K562 (cell line): ENCODE measurements at regions not wholly inside any gene's neighbourhood (a gene's known extent, or its start where the extent isn't known, plus 50 kb on each side); places are given as distances from the start of the nearest gene placed in this dataset.
A peak's percentile ranks its signal among the peaks of the same experiment; 100 is the strongest.

Source experiments
- BCLAF1 ChIP-seq, 2 experiments: fragments of 450-650 bp in 1 of 2; IDR thresholded peaks; 2 replicates each; pipeline ENCODE4 v1.6.1; 2011 to 2017; ENCODE audit warnings: low read depth in 2 of 2, antibody characterized with exemption in 1 of 2, borderline replicate concordance in 1 of 2, low read length in 1 of 2, mild to moderate bottlenecking in 1 of 2, mixed read lengths in 1 of 2; ENCODE audit not compliant: control insufficient read depth in 1 of 2
- BMI1 ChIP-seq: fragments of 150-350 bp; IDR thresholded peaks from 2 replicates; pipeline ENCODE4 v1.6.1; 2014; ENCODE audit warnings: low read length
- CTCFL ChIP-seq: IDR thresholded peaks from 2 replicates; pipeline ENCODE4 v1.6.1; 2011; ENCODE audit warnings: borderline replicate concordance, low read depth, mild to moderate bottlenecking, moderate library complexity, low read length; ENCODE audit not compliant: insufficient read depth, poor library complexity, severe bottlenecking
- GABPA ChIP-seq: fragments of 200-800 bp; sonication (Bioruptor generic); conservative IDR thresholded peaks from 2 replicates; pipeline ENCODE4 v1.6.1; 2016; ENCODE audit warnings: low read depth, missing genetic modification characterization, missing compliant biosample characterization
- GTF3C2 ChIP-seq: IDR thresholded peaks from 3 replicates; pipeline ENCODE4 v1.6.1; 2011; ENCODE audit warnings: borderline replicate concordance, mild to moderate bottlenecking, moderate library complexity; ENCODE audit not compliant: insufficient read length; ENCODE audit errors: extremely low read depth
- KDM5B ChIP-seq: fragments of 200-600 bp; sonication (generic); IDR thresholded peaks from 2 replicates; pipeline ENCODE4 v1.6.1; 2012; ENCODE audit warnings: low read depth, mild to moderate bottlenecking, moderate library complexity, low read length, control low read depth, inconsistent platforms; ENCODE audit not compliant: insufficient replicate concordance
- NCOA2 ChIP-seq, 2 experiments: fragments of 450-650 bp; IDR thresholded peaks; 2 replicates each; pipeline ENCODE4 v1.6.1; 2018; ENCODE audit warnings: mild to moderate bottlenecking in 2 of 2, moderate library complexity in 1 of 2; ENCODE audit not compliant: partially characterized antibody in 2 of 2
- U2AF1 ChIP-seq: fragments of 200-400 bp; formaldehyde crosslinking; optimal IDR thresholded peaks from 2 replicates; pipeline ENCODE3; 2017; ENCODE audit warnings: mild to moderate bottlenecking, low read depth, low read length, moderate library complexity
- ZBTB11 ChIP-seq, 3 experiments: fragments of 200-800 bp in 1 of 3; fragments of 250-450 bp in 1 of 3; fragments of 450-650 bp in 1 of 3; sonication (Bioruptor Pico) in 1 of 3; sonication (Bioruptor generic) in 1 of 3; formaldehyde crosslinking in 1 of 3; IDR thresholded peaks; 2 replicates each; pipeline versions ENCODE4 v1.6.1 to v1.8.0; 2016 to 2022; ENCODE audit warnings: mild to moderate bottlenecking in 2 of 3, missing genetic modification characterization in 2 of 3, missing compliant biosample characterization in 1 of 3, moderate library complexity in 1 of 3
- ZNF277 ChIP-seq: fragments of 250-450 bp; sonication (Bioruptor Pico); IDR thresholded peaks from 2 replicates; pipeline ENCODE4 v1.8.0; 2022; ENCODE audit warnings: inconsistent platforms, mild to moderate bottlenecking, moderate library complexity, borderline replicate concordance

- TF ChIP-seq BCLAF1 (IDR thresholded peaks at IDR 0.05; ENCODE audit: borderline replicate concordance in 1 of 2, control insufficient read depth in 1 of 2, low read depth in 2 of 2, low read length in 1 of 2) (no peak), BMI1 (no peak), GTF3C2 (no peak), NCOA2 (IDR thresholded peaks at IDR 0.05; ENCODE audit: partially characterized antibody in 2 of 2) (no peak), ZNF277 (no peak), U2AF1 (no peak), CTCFL (no peak), ZBTB11 (CRISPR knock-in tag; IDR thresholded peaks at IDR 0.05) (no peak), GABPA (tag) (0 out of 2 replicates have a peak, but pooled peaks have one; percentile 9), KDM5B (no peak)
Measured at GRCh38 chr3:72550582-72551262, 297.5 kb downstream of the SHQ1 start (continued).
